BE2C (cell line): ENCODE measurements at regions not wholly inside any gene's neighbourhood (a gene's known extent, or its start where the extent isn't known, plus 50 kb on each side); places are given as distances from the start of the nearest gene placed in this dataset.

ENCODE experiments used
- DNase-seq: peaks from one replicate; pipeline ENCODE4 v3.0.0-alpha.2; 2020
- H3K27me3 ChIP-seq: fragments of 250-450 bp; sonication (Bioruptor Pico); 2 replicates; pipeline ENCODE4 v1.5.1; 2020; ENCODE audit warnings: mild to moderate bottlenecking
- H3K36me3 ChIP-seq: fragments of 250-450 bp; sonication (Bioruptor Pico); 2 replicates; pipeline ENCODE4 v1.5.1; 2020; ENCODE audit warnings: mild to moderate bottlenecking
- H3K4me1 ChIP-seq: fragments of 250-450 bp; sonication (Bioruptor Pico); 2 replicates; pipeline ENCODE4 v1.5.1; 2020
- H3K4me3 ChIP-seq: 2 replicates; pipeline ENCODE4 v1.5.1; 2011; ENCODE audit warnings: low read depth, low read length
- H3K9me3 ChIP-seq: fragments of 250-450 bp; sonication (Bioruptor Pico); 2 replicates; pipeline ENCODE4 v1.5.1; 2020
- TF ChIP-seq, protein P1 (sequence below): IDR thresholded peaks from 2 replicates; pipeline ENCODE4 v1.5.1; 2012; ENCODE audit warnings: mild to moderate bottlenecking, low read depth, low read length

DNA sequence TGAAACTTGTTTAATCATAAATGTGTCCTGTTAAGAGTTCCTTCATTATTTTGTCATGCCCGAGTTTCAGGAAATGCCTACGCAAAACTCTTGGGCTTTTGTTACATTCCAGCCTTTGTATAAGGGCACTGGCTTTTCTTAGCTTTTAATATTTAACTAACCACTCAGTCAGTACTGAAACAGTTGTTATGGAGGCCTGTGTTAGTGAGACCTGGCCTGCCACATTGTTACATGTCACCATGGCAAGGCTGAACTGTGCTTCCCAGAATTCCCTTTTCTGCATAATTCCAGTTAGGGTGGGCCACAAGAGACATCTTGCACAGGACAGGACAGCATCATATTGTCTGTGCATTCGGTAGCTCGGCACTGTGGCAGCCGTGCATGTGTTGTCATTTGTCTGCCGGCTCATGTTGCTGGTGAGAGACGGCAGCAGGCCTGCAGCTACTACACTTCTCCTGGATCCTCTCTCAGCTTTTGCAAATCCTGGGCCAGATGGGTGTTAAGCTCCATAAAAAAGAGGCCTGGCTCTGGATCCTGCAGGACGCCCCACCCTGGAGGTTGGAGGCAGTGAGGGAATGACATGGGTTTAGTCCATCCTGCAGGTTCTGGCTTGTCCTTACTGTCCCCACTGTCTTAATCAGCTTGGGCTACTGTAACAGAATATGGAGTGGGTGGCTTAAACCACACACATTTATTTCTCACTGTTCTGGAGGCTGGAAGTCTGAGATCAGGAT is 128.8 kb upstream of the DTNBP1 start:
- TF ChIP-seq, protein P1, sequence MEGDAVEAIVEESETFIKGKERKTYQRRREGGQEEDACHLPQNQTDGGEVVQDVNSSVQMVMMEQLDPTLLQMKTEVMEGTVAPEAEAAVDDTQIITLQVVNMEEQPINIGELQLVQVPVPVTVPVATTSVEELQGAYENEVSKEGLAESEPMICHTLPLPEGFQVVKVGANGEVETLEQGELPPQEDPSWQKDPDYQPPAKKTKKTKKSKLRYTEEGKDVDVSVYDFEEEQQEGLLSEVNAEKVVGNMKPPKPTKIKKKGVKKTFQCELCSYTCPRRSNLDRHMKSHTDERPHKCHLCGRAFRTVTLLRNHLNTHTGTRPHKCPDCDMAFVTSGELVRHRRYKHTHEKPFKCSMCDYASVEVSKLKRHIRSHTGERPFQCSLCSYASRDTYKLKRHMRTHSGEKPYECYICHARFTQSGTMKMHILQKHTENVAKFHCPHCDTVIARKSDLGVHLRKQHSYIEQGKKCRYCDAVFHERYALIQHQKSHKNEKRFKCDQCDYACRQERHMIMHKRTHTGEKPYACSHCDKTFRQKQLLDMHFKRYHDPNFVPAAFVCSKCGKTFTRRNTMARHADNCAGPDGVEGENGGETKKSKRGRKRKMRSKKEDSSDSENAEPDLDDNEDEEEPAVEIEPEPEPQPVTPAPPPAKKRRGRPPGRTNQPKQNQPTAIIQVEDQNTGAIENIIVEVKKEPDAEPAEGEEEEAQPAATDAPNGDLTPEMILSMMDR: no peak
- Histone ChIP-seq H3K4me3 (no peak overlapping the region), H3K27me3 (no peaks in the 10 kb centered on the region), H3K4me1 (no peaks in the 10 kb centered on the region), H3K9me3 (no peaks in the 10 kb centered on the region), H3K36me3 (no peaks in the 10 kb centered on the region)
- DNase-seq: no peak

GRCh38 chr6:15790116-15790515 is 127.3 kb upstream of the DTNBP1 start:
- Histone ChIP-seq H3K9me3 (no peaks in the 10 kb centered on the region), H3K36me3 (no peaks in the 10 kb centered on the region), H3K4me3 (no peak overlapping the region), H3K27me3 (no peaks in the 10 kb centered on the region), H3K4me1 (no peaks in the 10 kb centered on the region)
- TF ChIP-seq, protein P1: no peak
- DNase-seq: no peak

DNA sequence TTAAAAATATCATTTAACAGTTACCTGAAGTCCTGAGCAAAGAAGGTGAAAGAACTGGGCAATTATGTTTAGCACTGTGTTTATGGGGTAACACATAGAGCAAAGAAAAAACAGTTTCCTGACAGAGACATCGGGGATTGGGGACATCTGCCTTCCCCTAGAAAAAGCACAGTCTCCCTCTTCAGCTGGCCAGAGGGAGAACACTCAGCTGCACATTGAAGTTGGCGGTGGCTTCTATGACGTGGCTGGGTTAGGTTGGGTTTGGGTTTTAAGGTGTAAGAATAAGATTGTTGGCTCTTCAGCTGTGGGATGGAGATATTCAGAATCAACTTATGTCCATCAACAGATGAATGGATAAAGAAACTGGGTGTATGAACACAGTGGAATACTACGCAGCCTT is 124.0 kb upstream of the DTNBP1 start:
- DNase-seq: no peak
- Histone ChIP-seq H3K4me3 (no peak overlapping the region), H3K27me3 (peaks cover 2% of the 10 kb centered on the region; the same call in 1 of the 2 replicates), H3K4me1 (no peaks in the 10 kb centered on the region), H3K9me3 (no peaks in the 10 kb centered on the region), H3K36me3 (no peaks in the 10 kb centered on the region)
- TF ChIP-seq, protein P1: no peak

GRCh38 chr6:15783484-15783883 is 120.7 kb upstream of the DTNBP1 start:
- H3K4me1 ChIP-seq: 0 out of 2 replicates have a peak, but pooled peaks cover 3% of the 10 kb centered on the region
- TF ChIP-seq, protein P1: no peak
- no peak overlapping the region for H3K4me3 ChIP-seq
- H3K36me3 ChIP-seq: no peaks in the 10 kb centered on the region
- H3K9me3 ChIP-seq: no peaks in the 10 kb centered on the region
- H3K27me3 ChIP-seq: peaks cover 6% of the 10 kb centered on the region
- DNase-seq: no peak

GRCh38 chr6:15781890-15782289 is 119.1 kb upstream of the DTNBP1 start:
- Histone ChIP-seq H3K27me3 (peaks cover 22% of the 10 kb centered on the region), H3K9me3 (no peaks in the 10 kb centered on the region), H3K4me1 (0 out of 2 replicates have a peak, but pooled peaks cover 3% of the 10 kb centered on the region), H3K4me3 (no peak overlapping the region), H3K36me3 (no peaks in the 10 kb centered on the region)
- TF ChIP-seq, protein P1: no peak
- no peak for DNase-seq

DNA sequence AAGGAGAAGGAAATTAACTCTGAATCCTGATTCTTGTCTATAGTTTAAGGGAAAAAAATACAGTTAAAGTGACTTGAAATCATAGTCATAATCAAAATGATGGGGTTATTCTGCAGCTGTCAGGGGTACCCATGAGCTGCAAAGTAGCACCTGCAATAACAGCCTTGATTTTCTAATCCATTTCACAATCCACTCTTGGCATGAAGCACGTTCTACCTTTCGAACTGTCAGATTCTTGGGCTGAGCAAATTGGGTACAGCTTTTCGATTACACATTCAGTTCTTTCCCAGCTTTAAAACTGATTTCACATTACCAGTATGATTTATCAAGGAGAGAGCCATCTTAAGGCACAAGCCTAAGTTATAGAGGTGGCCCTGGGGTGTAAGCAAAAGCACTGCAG is 118.5 kb upstream of the DTNBP1 start:
- 0 out of 2 replicates have a peak, but pooled peaks cover 3% of the 10 kb centered on the region for H3K4me1 ChIP-seq
- DNase-seq: no peak
- H3K36me3 ChIP-seq: no peaks in the 10 kb centered on the region
- no peak overlapping the region for H3K4me3 ChIP-seq
- H3K27me3 ChIP-seq: peaks cover 28% of the 10 kb centered on the region
- TF ChIP-seq, protein P1: no peak
- no peaks in the 10 kb centered on the region for H3K9me3 ChIP-seq
